GM19397 (cell line): ENCODE measurements at regions not wholly inside any gene's neighbourhood (a gene's known extent, or its start where the extent isn't known, plus 50 kb on each side); places are given as distances from the start of the nearest gene placed in this dataset.

Experiments
- ATAC-seq: cut with Tn5 transposase; IDR thresholded peaks from one replicate; pipeline ENCODE4 v1.9.1; 2021; ENCODE audit warnings: mild to moderate bottlenecking, moderate library complexity; ENCODE audit not compliant: unreplicated experiment

- no peak for ATAC-seq
Observed at GRCh38 chr2:118222672-118223421, 134.6 kb downstream of the INSIG2 start.

- no peak for ATAC-seq
Observed at GRCh38 chr2:118222273-118222594, 134.0 kb downstream of the INSIG2 start.

GRCh38 chr2:118221536-118222272, 133.4 kb downstream of the INSIG2 start:
- no peak for ATAC-seq

- ATAC-seq, result no peak
Observed at GRCh38 chr2:118219611-118220010, 131.3 kb downstream of the INSIG2 start.

- ATAC-seq, result no peak
Observed at GRCh38 chr2:118216224-118216623, 128.0 kb downstream of the INSIG2 start.

GRCh38 chr2:118209727-118210126, 121.5 kb downstream of the INSIG2 start:
- ATAC-seq, result no peak

GRCh38 chr2:118207889-118208288, 119.6 kb downstream of the INSIG2 start:
- no peak for ATAC-seq

- peak; percentile 87 for ATAC-seq
Observed at GRCh38 chr2:118202707-118203303, 114.5 kb downstream of the INSIG2 start.

GRCh38 chr2:118198268-118198667, 110.0 kb downstream of the INSIG2 start:
- ATAC-seq, result no peak

- peak; percentile 75 for ATAC-seq
Observed at GRCh38 chr2:118197011-118197675, 108.9 kb downstream of the INSIG2 start.

GRCh38 chr2:118190474-118190873, 102.2 kb downstream of the INSIG2 start:
- no peak for ATAC-seq

- no peak for ATAC-seq
Observed at GRCh38 chr2:118186858-118187254, 98.6 kb downstream of the INSIG2 start.

- peak; percentile 97 for ATAC-seq
Observed at GRCh38 chr2:118186110-118186857, 98.0 kb downstream of the INSIG2 start.

GRCh38 chr2:118185210-118186109, 97.2 kb downstream of the INSIG2 start:
- peak; percentile 66 for ATAC-seq

GRCh38 chr2:118183381-118183780, 95.1 kb downstream of the INSIG2 start:
- ATAC-seq, result no peak

GRCh38 chr2:118179445-118179844, 91.2 kb downstream of the INSIG2 start:
- ATAC-seq, result no peak

- no peak for ATAC-seq
Observed at GRCh38 chr2:118177884-118178283, 89.6 kb downstream of the INSIG2 start.

- ATAC-seq, result no peak
Observed at GRCh38 chr2:118177318-118177717, 89.0 kb downstream of the INSIG2 start.

- ATAC-seq, result no peak
Observed at GRCh38 chr2:118176601-118177000, 88.3 kb downstream of the INSIG2 start.

- ATAC-seq, result no peak
Observed at GRCh38 chr2:118171546-118171945, 83.3 kb downstream of the INSIG2 start.
